HEK293 (cell line): ENCODE measurements at regions not wholly inside any gene's neighbourhood (a gene's known extent, or its start where the extent isn't known, plus 50 kb on each side); places are given as distances from the start of the nearest gene placed in this dataset.

Experiments
- ZNF184 ChIP-seq: fragments of 450-650 bp; IDR thresholded peaks from 2 replicates; pipeline ENCODE4 v1.5.1; 2018; ENCODE audit warnings: missing biosample characterization, mild to moderate bottlenecking, missing genetic modification characterization
- ZNF341 ChIP-seq: fragments of 450-650 bp; formaldehyde crosslinking; IDR thresholded peaks from 2 replicates; pipeline ENCODE4; 2016; ENCODE audit warnings: low read depth, missing biosample characterization, missing genetic modification characterization
- ZNF394 ChIP-seq: fragments of 450-650 bp; formaldehyde crosslinking; IDR thresholded peaks from 2 replicates; pipeline ENCODE4 v1.5.1; 2016; ENCODE audit warnings: missing biosample characterization, missing genetic modification characterization, mild to moderate bottlenecking, moderate library complexity, borderline replicate concordance
- ZNF785 ChIP-seq: fragments of 450-650 bp; formaldehyde crosslinking; IDR thresholded peaks from 2 replicates; pipeline ENCODE4 v1.5.1; 2016; ENCODE audit warnings: missing biosample characterization, missing genetic modification characterization
- TF ChIP-seq, protein P1 (sequence below): fragments of 450-650 bp; formaldehyde crosslinking; IDR thresholded peaks from 2 replicates; pipeline ENCODE4 v1.5.1; 2016; ENCODE audit warnings: missing biosample characterization, missing genetic modification characterization
- TF ChIP-seq, protein P2 (sequence below): fragments of 450-650 bp; formaldehyde crosslinking; IDR thresholded peaks from 2 replicates; pipeline ENCODE4 v1.5.1; 2016; ENCODE audit warnings: missing biosample characterization, missing genetic modification characterization, low read depth
- TF ChIP-seq, protein P3 (sequence below): fragments of 450-650 bp; formaldehyde crosslinking; IDR thresholded peaks from 2 replicates; pipeline ENCODE4 v1.5.1; 2016; ENCODE audit warnings: missing biosample characterization, missing genetic modification characterization

DNA sequence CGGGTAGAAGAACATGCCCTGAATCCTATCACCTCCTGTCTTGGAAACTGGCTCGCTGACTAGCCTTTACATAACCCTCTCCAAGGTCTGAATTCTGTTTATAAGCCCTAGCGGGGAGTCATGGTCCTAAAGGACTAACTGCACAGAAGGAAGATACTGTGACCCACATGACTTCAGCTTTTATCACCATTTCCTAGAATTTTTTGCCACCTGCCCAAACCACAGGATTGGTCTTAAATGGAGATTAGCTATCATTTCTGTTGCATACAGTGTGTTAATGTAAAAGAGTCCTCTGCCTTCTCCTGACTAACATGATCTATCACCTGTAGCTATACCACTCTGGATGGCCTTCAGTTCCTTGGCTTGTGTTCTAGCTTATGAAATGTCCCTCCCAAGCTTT is 319.2 kb downstream of the DUSP6 start:
- TF ChIP-seq ZNF184 (tag by site-specific recombination), result no peak
- no peak for TF ChIP-seq ZNF785
- TF ChIP-seq ZNF341 (tag by site-specific recombination), result no peak
- TF ChIP-seq, protein P1, sequence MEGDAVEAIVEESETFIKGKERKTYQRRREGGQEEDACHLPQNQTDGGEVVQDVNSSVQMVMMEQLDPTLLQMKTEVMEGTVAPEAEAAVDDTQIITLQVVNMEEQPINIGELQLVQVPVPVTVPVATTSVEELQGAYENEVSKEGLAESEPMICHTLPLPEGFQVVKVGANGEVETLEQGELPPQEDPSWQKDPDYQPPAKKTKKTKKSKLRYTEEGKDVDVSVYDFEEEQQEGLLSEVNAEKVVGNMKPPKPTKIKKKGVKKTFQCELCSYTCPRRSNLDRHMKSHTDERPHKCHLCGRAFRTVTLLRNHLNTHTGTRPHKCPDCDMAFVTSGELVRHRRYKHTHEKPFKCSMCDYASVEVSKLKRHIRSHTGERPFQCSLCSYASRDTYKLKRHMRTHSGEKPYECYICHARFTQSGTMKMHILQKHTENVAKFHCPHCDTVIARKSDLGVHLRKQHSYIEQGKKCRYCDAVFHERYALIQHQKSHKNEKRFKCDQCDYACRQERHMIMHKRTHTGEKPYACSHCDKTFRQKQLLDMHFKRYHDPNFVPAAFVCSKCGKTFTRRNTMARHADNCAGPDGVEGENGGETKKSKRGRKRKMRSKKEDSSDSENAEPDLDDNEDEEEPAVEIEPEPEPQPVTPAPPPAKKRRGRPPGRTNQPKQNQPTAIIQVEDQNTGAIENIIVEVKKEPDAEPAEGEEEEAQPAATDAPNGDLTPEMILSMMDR (tag by site-specific recombination), result no peak
- no peak for TF ChIP-seq ZNF394
- TF ChIP-seq, protein P2, sequence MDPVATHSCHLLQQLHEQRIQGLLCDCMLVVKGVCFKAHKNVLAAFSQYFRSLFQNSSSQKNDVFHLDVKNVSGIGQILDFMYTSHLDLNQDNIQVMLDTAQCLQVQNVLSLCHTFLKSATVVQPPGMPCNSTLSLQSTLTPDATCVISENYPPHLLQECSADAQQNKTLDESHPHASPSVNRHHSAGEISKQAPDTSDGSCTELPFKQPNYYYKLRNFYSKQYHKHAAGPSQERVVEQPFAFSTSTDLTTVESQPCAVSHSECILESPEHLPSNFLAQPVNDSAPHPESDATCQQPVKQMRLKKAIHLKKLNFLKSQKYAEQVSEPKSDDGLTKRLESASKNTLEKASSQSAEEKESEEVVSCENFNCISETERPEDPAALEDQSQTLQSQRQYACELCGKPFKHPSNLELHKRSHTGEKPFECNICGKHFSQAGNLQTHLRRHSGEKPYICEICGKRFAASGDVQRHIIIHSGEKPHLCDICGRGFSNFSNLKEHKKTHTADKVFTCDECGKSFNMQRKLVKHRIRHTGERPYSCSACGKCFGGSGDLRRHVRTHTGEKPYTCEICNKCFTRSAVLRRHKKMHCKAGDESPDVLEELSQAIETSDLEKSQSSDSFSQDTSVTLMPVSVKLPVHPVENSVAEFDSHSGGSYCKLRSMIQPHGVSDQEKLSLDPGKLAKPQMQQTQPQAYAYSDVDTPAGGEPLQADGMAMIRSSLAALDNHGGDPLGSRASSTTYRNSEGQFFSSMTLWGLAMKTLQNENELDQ (tag by site-specific recombination), result no peak
- TF ChIP-seq, protein P3, sequence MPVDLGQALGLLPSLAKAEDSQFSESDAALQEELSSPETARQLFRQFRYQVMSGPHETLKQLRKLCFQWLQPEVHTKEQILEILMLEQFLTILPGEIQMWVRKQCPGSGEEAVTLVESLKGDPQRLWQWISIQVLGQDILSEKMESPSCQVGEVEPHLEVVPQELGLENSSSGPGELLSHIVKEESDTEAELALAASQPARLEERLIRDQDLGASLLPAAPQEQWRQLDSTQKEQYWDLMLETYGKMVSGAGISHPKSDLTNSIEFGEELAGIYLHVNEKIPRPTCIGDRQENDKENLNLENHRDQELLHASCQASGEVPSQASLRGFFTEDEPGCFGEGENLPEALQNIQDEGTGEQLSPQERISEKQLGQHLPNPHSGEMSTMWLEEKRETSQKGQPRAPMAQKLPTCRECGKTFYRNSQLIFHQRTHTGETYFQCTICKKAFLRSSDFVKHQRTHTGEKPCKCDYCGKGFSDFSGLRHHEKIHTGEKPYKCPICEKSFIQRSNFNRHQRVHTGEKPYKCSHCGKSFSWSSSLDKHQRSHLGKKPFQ (tag by site-specific recombination), result no peak
